Body of pancreas (tissue), 4 donors: ENCODE measurements at regions not wholly inside any gene's neighbourhood (a gene's known extent, or its start where the extent isn't known, plus 50 kb on each side); places are given as distances from the start of the nearest gene placed in this dataset.
A peak's percentile ranks its signal among the peaks of the same experiment; 100 is the strongest.

ENCODE experiments used
- ATAC-seq: fragments of 150-250 bp; one replicate; pipeline ENCODE4 v1.9.1; 2016
- DNase-seq, 4 donors: peaks; one replicate each; pipeline ENCODE4 v3.0.0-alpha.2; 2019
- H3K27ac ChIP-seq, 4 donors: fragments of 200-600 bp; sonication (generic); 1 replicate in 3 of 4; 2 replicates in 1 of 4; pipeline versions ENCODE4 v1.5.1 to v1.6.1; 2016 to 2019; ENCODE audit warnings: mild to moderate bottlenecking in 1 of 4, mixed read lengths in 1 of 4, moderate library complexity in 1 of 4
- H3K27me3 ChIP-seq, 2 donors: fragments of 200-600 bp; sonication (generic); one replicate each; pipeline ENCODE4 v1.6.0; 2016; ENCODE audit warnings: mild to moderate bottlenecking in 1 of 2
- H3K36me3 ChIP-seq, 2 donors: fragments of 200-600 bp; sonication (generic); replicated peaks in 1 of 2; 2 replicates each; pipeline ENCODE4 v1.5.1; 2016; ENCODE audit warnings: low read depth in 2 of 2; ENCODE audit not compliant: insufficient read depth in 1 of 2
- H3K4me1 ChIP-seq: fragments of 200-600 bp; sonication (generic); one replicate; pipeline ENCODE4 v1.6.0; 2016
- H3K4me3 ChIP-seq, 2 donors: fragments of 200-600 bp; sonication (generic); 1 replicate in 1 of 2; 2 replicates in 1 of 2; pipeline ENCODE4 v1.5.1; 2016 to 2019
- H3K9me3 ChIP-seq, 3 donors: fragments of 200-600 bp; sonication (generic); 1 replicate in 2 of 3; 2 replicates in 1 of 3; pipeline ENCODE4 v1.5.1; 2016
- POLR2A ChIP-seq, 3 donors: fragments of 450-650 bp; IDR thresholded peaks; one replicate each; pipeline ENCODE4 v1.6.1; 2016; ENCODE audit warnings: antibody characterized with exemption in 3 of 3, mild to moderate bottlenecking in 2 of 3
- WGBS, 2 donors: methylation state at CpG; one replicate each; pipeline ENCODE4 v1.1.5; 2017; 5-methylcytosine and 5-hydroxymethylcytosine counted together
- intact Hi-C: fragments of 100-400 bp; cut with DNase I; formaldehyde crosslinking; loops from one replicate; pipeline ENCODE4 v1.15.1; 2023
- TF ChIP-seq, protein P1 (sequence below), 7 experiments: fragments of 450-650 bp in 4 of 7; fragments of 200-600 bp in 3 of 7; sonication (generic) in 3 of 7; IDR thresholded peaks; one replicate each; pipeline ENCODE4 v1.5.1; 2016 to 2019; ENCODE audit warnings: antibody characterized with exemption in 7 of 7

DNA sequence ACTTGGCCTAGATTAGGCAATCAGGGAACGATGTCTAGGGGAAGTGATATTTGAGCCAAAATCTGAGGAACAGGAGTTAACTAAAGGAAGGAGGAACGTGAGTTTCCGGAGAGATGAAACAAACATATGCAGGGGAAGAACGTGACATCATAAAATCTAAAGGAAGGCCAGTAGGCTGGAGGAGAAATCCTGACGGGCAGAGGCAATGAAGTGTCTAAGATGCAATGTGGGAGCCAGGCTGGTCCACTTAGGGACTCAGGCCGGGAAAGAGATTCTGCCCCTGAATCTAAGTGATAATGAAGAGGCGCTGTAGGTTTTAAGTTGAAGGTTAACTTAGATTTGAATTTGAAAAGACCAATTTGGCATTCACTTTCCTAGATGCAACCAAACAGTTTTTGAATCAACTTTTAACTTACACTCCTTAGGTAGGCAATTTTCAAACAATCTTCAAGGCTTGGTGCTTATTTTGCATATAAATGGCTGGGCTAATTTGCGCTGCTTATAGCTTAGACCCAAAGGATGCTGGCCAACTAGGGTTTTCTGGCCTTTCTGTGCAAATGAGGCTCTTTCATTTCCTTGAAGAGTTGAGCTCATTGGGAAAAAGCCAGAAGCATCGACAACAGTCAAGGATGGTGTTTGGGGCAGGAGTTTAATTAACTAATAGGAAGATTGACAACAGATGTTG lies 221.7 kb downstream of the SOX11 start:
- Histone ChIP-seq H3K4me3 (no peak overlapping the region), H3K4me1 (no peaks in the 10 kb centered on the region), H3K36me3 (no peaks in the 10 kb centered on the region), H3K9me3 (no peaks in the 10 kb centered on the region), H3K27me3 (no peaks in the 10 kb centered on the region), H3K27ac (no peak overlapping the region)
- ATAC-seq = no peak
- TF ChIP-seq POLR2A (IDR thresholded peaks at IDR 0.05) = no peak
- TF ChIP-seq, protein P1, sequence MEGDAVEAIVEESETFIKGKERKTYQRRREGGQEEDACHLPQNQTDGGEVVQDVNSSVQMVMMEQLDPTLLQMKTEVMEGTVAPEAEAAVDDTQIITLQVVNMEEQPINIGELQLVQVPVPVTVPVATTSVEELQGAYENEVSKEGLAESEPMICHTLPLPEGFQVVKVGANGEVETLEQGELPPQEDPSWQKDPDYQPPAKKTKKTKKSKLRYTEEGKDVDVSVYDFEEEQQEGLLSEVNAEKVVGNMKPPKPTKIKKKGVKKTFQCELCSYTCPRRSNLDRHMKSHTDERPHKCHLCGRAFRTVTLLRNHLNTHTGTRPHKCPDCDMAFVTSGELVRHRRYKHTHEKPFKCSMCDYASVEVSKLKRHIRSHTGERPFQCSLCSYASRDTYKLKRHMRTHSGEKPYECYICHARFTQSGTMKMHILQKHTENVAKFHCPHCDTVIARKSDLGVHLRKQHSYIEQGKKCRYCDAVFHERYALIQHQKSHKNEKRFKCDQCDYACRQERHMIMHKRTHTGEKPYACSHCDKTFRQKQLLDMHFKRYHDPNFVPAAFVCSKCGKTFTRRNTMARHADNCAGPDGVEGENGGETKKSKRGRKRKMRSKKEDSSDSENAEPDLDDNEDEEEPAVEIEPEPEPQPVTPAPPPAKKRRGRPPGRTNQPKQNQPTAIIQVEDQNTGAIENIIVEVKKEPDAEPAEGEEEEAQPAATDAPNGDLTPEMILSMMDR (IDR thresholded peaks at IDR 0.05) = no peak
- no peak for DNase-seq
- 76 to 85% methylated on average over 9 of the region's 9 CpGs for WGBS, 2 donors
- intact Hi-C loops = no loop called here

- peak overlapping the region in 1 of 4 donors; percentile 43 for H3K27ac ChIP-seq
- intact Hi-C loops = no loop called here
Measured at GRCh38 chr2:5914811-5915611, 222.8 kb downstream of the SOX11 start.

GRCh38 chr2:5915881-5916310 lies 223.7 kb downstream of the SOX11 start:
- ATAC-seq (no peak), DNase-seq (peak; percentile 15 to 47 (median 31))
- intact Hi-C loops = no loop called here

More at GRCh38 chr2:5914811-5915611, 222.8 kb downstream of the SOX11 start:
- peak; percentile 72 for ATAC-seq
- Histone ChIP-seq H3K9me3 (no peaks in the 10 kb centered on the region), H3K4me1 (no peaks in the 10 kb centered on the region), H3K27me3 (no peaks in the 10 kb centered on the region), H3K4me3 (no peak overlapping the region), H3K36me3 (no peaks in the 10 kb centered on the region)
- no peak for TF ChIP-seq POLR2A (IDR thresholded peaks at IDR 0.05)
- TF ChIP-seq, protein P1 (IDR thresholded peaks at IDR 0.05) = peak in 1 of 7 experiments; percentile 16
- WGBS, 2 donors = 59 to 63% methylated on average over 7 of the region's 7 CpGs
- peak in 2 of 4 donors; percentile 8 to 16 for DNase-seq

GRCh38 chr2:5921081-5921642 lies 229.0 kb downstream of the SOX11 start:
- Histone ChIP-seq H3K27ac (no peak overlapping the region), H3K9me3 (no peaks in the 10 kb centered on the region), H3K4me3 (no peak overlapping the region), H3K36me3 (no peaks in the 10 kb centered on the region), H3K27me3 (no peaks in the 10 kb centered on the region), H3K4me1 (no peaks in the 10 kb centered on the region)
- whole genome bisulfite sequencing, 2 donors = 54 to 61% methylated on average over 8 of the region's 8 CpGs
- TF ChIP-seq, protein P1 (IDR thresholded peaks at IDR 0.05) = no peak
- no peak for TF ChIP-seq POLR2A (IDR thresholded peaks at IDR 0.05)
- intact Hi-C loops = no loop called here
- ATAC-seq (no peak), DNase-seq (no peak)

More at GRCh38 chr2:5915881-5916310, 223.7 kb downstream of the SOX11 start:
- peak overlapping the region in 1 of 4 donors; percentile 43 for H3K27ac ChIP-seq
- no peaks in the 10 kb centered on the region for H3K4me1 ChIP-seq
- no peaks in the 10 kb centered on the region for H3K9me3 ChIP-seq
- H3K36me3 ChIP-seq = no peaks in the 10 kb centered on the region
- WGBS, 2 donors = 50 to 65% methylated on average over 4 of the region's 4 CpGs
- H3K27me3 ChIP-seq = no peaks in the 10 kb centered on the region
- no peak overlapping the region for H3K4me3 ChIP-seq
- no peak for TF ChIP-seq POLR2A (IDR thresholded peaks at IDR 0.05)
- TF ChIP-seq, protein P1 (IDR thresholded peaks at IDR 0.05) = peak in 4 of 7 experiments; percentile 27 to 33 (median 29)
